Panc1 (cell line): ENCODE measurements at regions not wholly inside any gene's neighbourhood (a gene's known extent, or its start where the extent isn't known, plus 50 kb on each side); places are given as distances from the start of the nearest gene placed in this dataset.

Experiments used
- POLR2AphosphoS5 ChIP-seq: IDR thresholded peaks from 2 replicates; pipeline ENCODE4 v1.6.1; 2012; ENCODE audit warnings: mild to moderate bottlenecking, low read depth, low read length, moderate library complexity
- TCF7L2 ChIP-seq: IDR thresholded peaks from 2 replicates; pipeline ENCODE4 v1.6.1; 2011; ENCODE audit warnings: mild to moderate bottlenecking, low read depth, low read length, inconsistent platforms
- TF ChIP-seq, protein P1 (sequence below): fragments of 450-650 bp; IDR thresholded peaks from 2 replicates; pipeline ENCODE4 v1.5.1; 2017; ENCODE audit warnings: mild to moderate bottlenecking
- TF ChIP-seq, protein P2 (sequence below), 2 experiments: IDR thresholded peaks; 2 replicates each; pipeline ENCODE4 v1.6.1; 2011 to 2012; ENCODE audit warnings: low read depth in 2 of 2, control low read depth in 1 of 2, low read length in 1 of 2, mild to moderate bottlenecking in 1 of 2, moderate library complexity in 1 of 2; ENCODE audit not compliant: insufficient read depth in 1 of 2

DNA sequence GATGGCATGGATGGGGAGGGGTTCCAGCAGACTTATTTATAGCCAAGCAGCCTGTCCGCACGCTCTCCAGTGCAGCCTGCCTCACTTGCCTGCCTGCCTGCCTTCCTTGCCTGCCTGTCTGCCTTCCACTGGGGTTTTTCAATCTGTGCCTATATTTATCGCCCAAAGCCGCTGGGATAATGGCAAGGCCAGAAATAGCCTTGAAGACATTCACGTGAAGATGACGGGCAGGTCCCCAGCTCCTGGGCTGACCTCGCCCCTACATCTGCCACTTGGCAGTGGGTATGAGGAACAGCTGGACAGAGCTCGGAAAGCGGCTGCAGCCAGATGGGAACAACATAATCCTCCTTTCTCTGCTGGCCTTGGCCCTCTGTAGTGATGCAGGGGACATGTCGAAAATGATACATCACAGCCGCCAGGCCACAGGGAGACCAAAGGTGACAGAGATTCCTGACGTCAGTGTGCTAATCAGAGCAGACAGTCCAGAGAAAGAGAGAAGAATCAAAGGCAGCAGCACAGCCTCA lies 53.3 kb downstream of the PITPNM2 start:
- TF ChIP-seq POLR2AphosphoS5, result no peak
- TF ChIP-seq, protein P1, sequence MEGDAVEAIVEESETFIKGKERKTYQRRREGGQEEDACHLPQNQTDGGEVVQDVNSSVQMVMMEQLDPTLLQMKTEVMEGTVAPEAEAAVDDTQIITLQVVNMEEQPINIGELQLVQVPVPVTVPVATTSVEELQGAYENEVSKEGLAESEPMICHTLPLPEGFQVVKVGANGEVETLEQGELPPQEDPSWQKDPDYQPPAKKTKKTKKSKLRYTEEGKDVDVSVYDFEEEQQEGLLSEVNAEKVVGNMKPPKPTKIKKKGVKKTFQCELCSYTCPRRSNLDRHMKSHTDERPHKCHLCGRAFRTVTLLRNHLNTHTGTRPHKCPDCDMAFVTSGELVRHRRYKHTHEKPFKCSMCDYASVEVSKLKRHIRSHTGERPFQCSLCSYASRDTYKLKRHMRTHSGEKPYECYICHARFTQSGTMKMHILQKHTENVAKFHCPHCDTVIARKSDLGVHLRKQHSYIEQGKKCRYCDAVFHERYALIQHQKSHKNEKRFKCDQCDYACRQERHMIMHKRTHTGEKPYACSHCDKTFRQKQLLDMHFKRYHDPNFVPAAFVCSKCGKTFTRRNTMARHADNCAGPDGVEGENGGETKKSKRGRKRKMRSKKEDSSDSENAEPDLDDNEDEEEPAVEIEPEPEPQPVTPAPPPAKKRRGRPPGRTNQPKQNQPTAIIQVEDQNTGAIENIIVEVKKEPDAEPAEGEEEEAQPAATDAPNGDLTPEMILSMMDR, result no peak
- TF ChIP-seq, protein P2, sequence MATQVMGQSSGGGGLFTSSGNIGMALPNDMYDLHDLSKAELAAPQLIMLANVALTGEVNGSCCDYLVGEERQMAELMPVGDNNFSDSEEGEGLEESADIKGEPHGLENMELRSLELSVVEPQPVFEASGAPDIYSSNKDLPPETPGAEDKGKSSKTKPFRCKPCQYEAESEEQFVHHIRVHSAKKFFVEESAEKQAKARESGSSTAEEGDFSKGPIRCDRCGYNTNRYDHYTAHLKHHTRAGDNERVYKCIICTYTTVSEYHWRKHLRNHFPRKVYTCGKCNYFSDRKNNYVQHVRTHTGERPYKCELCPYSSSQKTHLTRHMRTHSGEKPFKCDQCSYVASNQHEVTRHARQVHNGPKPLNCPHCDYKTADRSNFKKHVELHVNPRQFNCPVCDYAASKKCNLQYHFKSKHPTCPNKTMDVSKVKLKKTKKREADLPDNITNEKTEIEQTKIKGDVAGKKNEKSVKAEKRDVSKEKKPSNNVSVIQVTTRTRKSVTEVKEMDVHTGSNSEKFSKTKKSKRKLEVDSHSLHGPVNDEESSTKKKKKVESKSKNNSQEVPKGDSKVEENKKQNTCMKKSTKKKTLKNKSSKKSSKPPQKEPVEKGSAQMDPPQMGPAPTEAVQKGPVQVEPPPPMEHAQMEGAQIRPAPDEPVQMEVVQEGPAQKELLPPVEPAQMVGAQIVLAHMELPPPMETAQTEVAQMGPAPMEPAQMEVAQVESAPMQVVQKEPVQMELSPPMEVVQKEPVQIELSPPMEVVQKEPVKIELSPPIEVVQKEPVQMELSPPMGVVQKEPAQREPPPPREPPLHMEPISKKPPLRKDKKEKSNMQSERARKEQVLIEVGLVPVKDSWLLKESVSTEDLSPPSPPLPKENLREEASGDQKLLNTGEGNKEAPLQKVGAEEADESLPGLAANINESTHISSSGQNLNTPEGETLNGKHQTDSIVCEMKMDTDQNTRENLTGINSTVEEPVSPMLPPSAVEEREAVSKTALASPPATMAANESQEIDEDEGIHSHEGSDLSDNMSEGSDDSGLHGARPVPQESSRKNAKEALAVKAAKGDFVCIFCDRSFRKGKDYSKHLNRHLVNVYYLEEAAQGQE (IDR thresholded peaks at IDR 0.05; ENCODE audit: insufficient read depth in 1 of 2, low read depth in 2 of 2, low read length in 1 of 2), result no peak
- no peak for TF ChIP-seq TCF7L2
